NCI-H1436 treated with DMSO at 0.1 percent for 48 hours (cell line): ENCODE measurements at regions not wholly inside any gene's neighbourhood (a gene's known extent, or its start where the extent isn't known, plus 50 kb on each side); places are given as distances from the start of the nearest gene placed in this dataset.
"Not testable (repeated sequence)": the region's sequence is repeated elsewhere in the genome, so short reads cannot be mapped to it uniquely, and the experiment has no call there.

Experiments used
- DNase-seq: peaks from one replicate; lab custom pipeline; 2025; lab: John Stamatoyannopoulos, UW

- DNase-seq: no peak
Observed at GRCh38 chr1:90824551-90824950, 107.4 kb upstream of the BARHL2 start.

GRCh38 chr1:90823686-90824085 is 106.6 kb upstream of the BARHL2 start:
- no peak for DNase-seq

- DNase-seq: no peak
Observed at GRCh38 chr1:90821788-90822359, 104.8 kb upstream of the BARHL2 start.

- DNase-seq: no peak
Observed at GRCh38 chr1:90821152-90821787, 104.2 kb upstream of the BARHL2 start.

- DNase-seq: no peak
Observed at GRCh38 chr1:90820745-90821144, 103.6 kb upstream of the BARHL2 start.

GRCh38 chr1:90817399-90817798 is 100.3 kb upstream of the BARHL2 start:
- DNase-seq: no peak

- not testable (repeated sequence) for DNase-seq
Observed at GRCh38 chr1:90812237-90812636, 95.1 kb upstream of the BARHL2 start.

- DNase-seq: not testable (repeated sequence)
Observed at GRCh38 chr1:90811444-90811950, 94.4 kb upstream of the BARHL2 start.

- DNase-seq: no peak
Observed at GRCh38 chr1:90810681-90811080, 93.6 kb upstream of the BARHL2 start.

GRCh38 chr1:90809996-90810395 is 92.9 kb upstream of the BARHL2 start:
- DNase-seq: no peak

- DNase-seq: no peak
Observed at GRCh38 chr1:90809093-90809492, 92.0 kb upstream of the BARHL2 start.

- DNase-seq: no peak
Observed at GRCh38 chr1:90807329-90807728, 90.2 kb upstream of the BARHL2 start.

GRCh38 chr1:90802622-90803021 is 85.5 kb upstream of the BARHL2 start:
- DNase-seq: no peak

GRCh38 chr1:90800012-90800717 is 83.1 kb upstream of the BARHL2 start:
- no peak for DNase-seq

GRCh38 chr1:90799326-90799725 is 82.2 kb upstream of the BARHL2 start:
- no peak for DNase-seq

- no peak for DNase-seq
Observed at GRCh38 chr1:90798883-90799282, 81.8 kb upstream of the BARHL2 start.

- DNase-seq: no peak
Observed at GRCh38 chr1:90798344-90798743, 81.2 kb upstream of the BARHL2 start.

- DNase-seq: no peak
Observed at GRCh38 chr1:90795431-90795830, 78.3 kb upstream of the BARHL2 start.

- DNase-seq: no peak
Observed at GRCh38 chr1:90786709-90787108, 69.6 kb upstream of the BARHL2 start.

- DNase-seq: no peak
Observed at GRCh38 chr1:90784186-90784847, 67.2 kb upstream of the BARHL2 start.

GRCh38 chr1:90783181-90783580 is 66.1 kb upstream of the BARHL2 start:
- DNase-seq: no peak

- no peak for DNase-seq
Observed at GRCh38 chr1:90782046-90782445, 64.9 kb upstream of the BARHL2 start.

- no peak for DNase-seq
Observed at GRCh38 chr1:90781534-90781933, 64.4 kb upstream of the BARHL2 start.
